B cell (primary cell): ENCODE measurements at regions not wholly inside any gene's neighbourhood (a gene's known extent, or its start where the extent isn't known, plus 50 kb on each side); places are given as distances from the start of the nearest gene placed in this dataset.

ENCODE experiments used
- EZH2 ChIP-seq: IDR thresholded peaks from 2 replicates; pipeline ENCODE4 v1.6.1; 2012; ENCODE audit warnings: borderline replicate concordance, low read depth, mild to moderate bottlenecking, moderate library complexity, low read length; ENCODE audit not compliant: insufficient read depth, poor library complexity, severe bottlenecking
- TF ChIP-seq, protein P1 (sequence below): fragments of 200-600 bp; IDR thresholded peaks from one replicate; pipeline ENCODE4 v1.8.0; 2022; ENCODE audit warnings: antibody characterized with exemption, mild to moderate bottlenecking

DNA sequence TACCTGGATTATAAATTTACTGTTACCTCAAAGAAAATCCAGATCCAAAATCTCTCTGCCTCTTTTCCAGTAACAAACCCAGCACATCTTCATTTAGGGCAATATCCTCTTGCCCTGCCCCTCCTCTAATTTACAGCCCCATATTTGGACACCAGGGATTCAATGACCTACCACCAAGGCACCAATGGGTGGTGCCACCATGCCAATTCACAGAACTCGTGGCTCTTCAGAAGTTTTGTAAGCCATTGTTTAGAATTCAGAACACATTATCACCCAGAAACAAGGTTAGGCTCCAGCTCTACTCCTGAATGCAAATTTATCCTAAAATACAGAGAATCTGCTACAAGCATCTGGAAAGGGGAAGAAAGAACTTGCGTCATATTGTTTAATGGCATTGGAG is 67.8 kb upstream of the SASH1 start:
- no peak for TF ChIP-seq EZH2
- TF ChIP-seq, protein P1, sequence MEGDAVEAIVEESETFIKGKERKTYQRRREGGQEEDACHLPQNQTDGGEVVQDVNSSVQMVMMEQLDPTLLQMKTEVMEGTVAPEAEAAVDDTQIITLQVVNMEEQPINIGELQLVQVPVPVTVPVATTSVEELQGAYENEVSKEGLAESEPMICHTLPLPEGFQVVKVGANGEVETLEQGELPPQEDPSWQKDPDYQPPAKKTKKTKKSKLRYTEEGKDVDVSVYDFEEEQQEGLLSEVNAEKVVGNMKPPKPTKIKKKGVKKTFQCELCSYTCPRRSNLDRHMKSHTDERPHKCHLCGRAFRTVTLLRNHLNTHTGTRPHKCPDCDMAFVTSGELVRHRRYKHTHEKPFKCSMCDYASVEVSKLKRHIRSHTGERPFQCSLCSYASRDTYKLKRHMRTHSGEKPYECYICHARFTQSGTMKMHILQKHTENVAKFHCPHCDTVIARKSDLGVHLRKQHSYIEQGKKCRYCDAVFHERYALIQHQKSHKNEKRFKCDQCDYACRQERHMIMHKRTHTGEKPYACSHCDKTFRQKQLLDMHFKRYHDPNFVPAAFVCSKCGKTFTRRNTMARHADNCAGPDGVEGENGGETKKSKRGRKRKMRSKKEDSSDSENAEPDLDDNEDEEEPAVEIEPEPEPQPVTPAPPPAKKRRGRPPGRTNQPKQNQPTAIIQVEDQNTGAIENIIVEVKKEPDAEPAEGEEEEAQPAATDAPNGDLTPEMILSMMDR: no peak
